ENCODE measurements at regions not wholly inside any gene's neighbourhood (a gene's known extent, or its start where the extent isn't known, plus 50 kb on each side); places are given as distances from the start of the nearest gene placed in this dataset.
"Not testable (repeated sequence)": the region's sequence is repeated elsewhere in the genome, so short reads cannot be mapped to it uniquely, and the experiment has no call there.

DNA sequence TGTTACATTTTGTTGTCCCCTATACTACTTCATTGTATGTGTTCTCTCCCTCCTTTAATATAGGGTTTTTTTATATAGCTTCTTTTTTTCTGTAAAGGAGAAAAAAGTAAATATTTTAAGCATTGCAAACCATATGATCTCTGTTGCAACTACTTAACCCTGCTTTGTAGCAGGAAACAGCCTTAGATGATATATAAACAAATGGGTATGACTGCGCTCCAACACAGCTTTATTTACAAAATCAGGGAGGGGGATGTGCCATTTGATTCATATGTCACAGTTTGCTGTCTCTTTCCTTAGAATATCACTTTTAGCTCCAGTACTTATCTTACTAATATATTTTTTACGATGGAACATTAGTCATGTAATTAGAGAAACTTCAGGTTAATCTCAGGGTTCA, 155.2 kb upstream of the GNAI1 start:
- Histone ChIP-seq H3K36me3 (no peaks in the 10 kb centered on the region), H3K27me3 (no peaks in the 10 kb centered on the region), H3K4me3 (no peak overlapping the region), H3K9me3 (peaks cover 0 to 6% (median 0%) of the 10 kb centered on the region in 4 donors), H3K27ac (no peak overlapping the region), H3K4me1 (no peaks in the 10 kb centered on the region)
- intact Hi-C loops (cut with DNase I; ENCODE audit: low total_unique reads), result no loop called here
- 53 to 73% (median 66%) methylated on average over 2 of the region's 2 CpGs for WGBS, 5 donors
- DNase-seq, result no peak
- no peak for TF ChIP-seq POLR2A (IDR thresholded peaks at IDR 0.05)
- TF ChIP-seq POLR2AphosphoS5 (IDR thresholded peaks at IDR 0.05), result no peak
- no peak for TF ChIP-seq EP300 (IDR thresholded peaks at IDR 0.05)
- TF ChIP-seq CTCF (IDR thresholded peaks at IDR 0.05), result no peak

DNA sequence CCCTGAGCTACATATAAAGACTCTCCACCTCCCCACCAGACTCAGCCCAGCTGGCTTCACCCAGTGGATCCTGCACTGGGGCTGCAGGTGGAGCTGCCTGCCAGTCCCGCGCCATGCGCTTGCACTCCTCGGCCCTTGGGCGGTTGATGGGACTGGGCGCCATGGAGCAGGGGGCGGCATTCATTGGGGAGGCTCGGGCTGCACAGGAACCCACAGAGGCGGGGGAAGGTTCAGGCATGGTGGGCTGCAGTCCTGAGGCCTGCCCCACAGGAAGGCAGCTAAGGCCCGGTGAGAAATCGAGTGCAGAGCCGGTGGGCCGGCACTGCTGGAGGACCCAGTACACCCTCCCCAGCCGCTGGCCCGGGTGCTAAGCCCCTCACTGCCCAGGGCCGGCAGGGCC, 157.2 kb upstream of the GNAI1 start:
- 92 to 99% (median 98%) methylated on average over 9 to 16 of the region's 16 CpGs for WGBS, 5 donors
- Histone ChIP-seq H3K4me3 (no peak overlapping the region), H3K9me3 (peaks cover 0 to 6% (median 0%) of the 10 kb centered on the region in 4 donors), H3K27me3 (no peaks in the 10 kb centered on the region), H3K4me1 (no peaks in the 10 kb centered on the region), H3K27ac (no peak overlapping the region), H3K36me3 (no peaks in the 10 kb centered on the region)
- DNase-seq, result no peak
- intact Hi-C loops (cut with DNase I; ENCODE audit: low total_unique reads), result no loop called here
- no peak for TF ChIP-seq POLR2A (IDR thresholded peaks at IDR 0.05)
- TF ChIP-seq POLR2AphosphoS5 (IDR thresholded peaks at IDR 0.05), result no peak
- TF ChIP-seq EP300 (IDR thresholded peaks at IDR 0.05), result no peak

- 36 to 68% (median 49%) methylated on average over 3 to 5 of the region's 5 CpGs for whole genome bisulfite sequencing, 5 donors
- intact Hi-C loops (cut with DNase I; ENCODE audit: low total_unique reads); H3K4me1 ChIP-seq: not testable (repeated sequence)
Measured at GRCh38 chr7:79976711-79977020, 158.0 kb upstream of the GNAI1 start.

GRCh38 chr7:79975986-79976710, 158.5 kb upstream of the GNAI1 start:
- 88 to 93% (median 91%) methylated on average over 26 of the region's 26 CpGs for WGBS, 5 donors
- H3K36me3 ChIP-seq; H3K27ac ChIP-seq; H3K4me1 ChIP-seq; H3K27me3 ChIP-seq; H3K9me3 ChIP-seq; DNase-seq; intact Hi-C loops (cut with DNase I; ENCODE audit: low total_unique reads); H3K4me3 ChIP-seq: not testable (repeated sequence)

More at GRCh38 chr7:79976711-79977020, 158.0 kb upstream of the GNAI1 start:
- not testable (repeated sequence) for DNase-seq, H3K27me3 ChIP-seq, H3K4me3 ChIP-seq, H3K9me3 ChIP-seq, H3K36me3 ChIP-seq, H3K27ac ChIP-seq

DNA sequence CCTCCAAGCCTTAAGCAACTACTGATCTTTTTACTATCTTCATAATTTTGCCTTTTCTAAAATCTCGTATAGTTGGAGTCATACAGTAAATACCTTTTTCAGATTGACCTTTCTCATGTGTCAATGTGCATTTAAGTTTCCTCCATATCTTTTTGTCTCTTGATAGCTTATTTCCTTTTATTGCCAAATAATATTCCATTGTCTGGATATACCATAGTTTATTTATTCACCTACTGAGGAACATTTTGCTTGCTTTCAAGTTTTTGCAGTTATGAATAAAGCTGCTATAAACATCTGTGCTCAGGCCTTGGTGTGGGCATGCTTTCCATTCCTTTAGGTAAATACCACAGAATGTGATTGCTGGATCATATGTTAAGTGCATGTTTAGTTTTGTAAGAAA, 161.2 kb upstream of the GNAI1 start:
- intact Hi-C loops (cut with DNase I; ENCODE audit: low total_unique reads), result no loop called here
- no peaks in the 10 kb centered on the region for H3K27me3 ChIP-seq
- DNase-seq, result no peak
- no peak overlapping the region for H3K27ac ChIP-seq
- no peaks in the 10 kb centered on the region for H3K4me1 ChIP-seq
- 80 to 86% (median 82%) methylated on average over 1 of the region's 1 CpG for WGBS, 5 donors
- no peaks in the 10 kb centered on the region for H3K36me3 ChIP-seq
- peaks cover 0 to 6% (median 0%) of the 10 kb centered on the region in 4 donors for H3K9me3 ChIP-seq
- no peak overlapping the region for H3K4me3 ChIP-seq
- no peak for TF ChIP-seq CTCF (IDR thresholded peaks at IDR 0.05)
- no peak for TF ChIP-seq POLR2AphosphoS5 (IDR thresholded peaks at IDR 0.05)
- no peak for TF ChIP-seq EP300 (IDR thresholded peaks at IDR 0.05)

DNA sequence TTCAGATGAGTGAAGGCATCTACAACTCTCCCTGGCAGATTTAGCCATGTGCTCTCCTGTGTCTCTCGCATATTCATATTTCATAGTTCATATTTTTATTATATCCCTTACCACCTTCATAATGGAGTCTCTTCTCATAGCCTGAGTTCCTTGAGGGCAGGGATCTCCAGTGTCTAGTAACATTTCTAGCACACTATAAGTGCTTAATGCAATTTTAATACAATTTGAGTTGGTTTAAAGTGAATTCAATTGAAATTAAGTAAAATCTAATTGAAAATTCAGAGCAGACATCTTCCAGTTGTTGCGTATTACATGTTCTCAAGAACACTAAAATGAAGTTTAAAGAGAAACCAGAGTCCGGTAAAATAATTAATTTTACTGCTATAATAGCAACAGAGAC, 163.6 kb upstream of the GNAI1 start:
- intact Hi-C loops (cut with DNase I; ENCODE audit: low total_unique reads), result no loop called here
- 88 to 96% (median 93%) methylated on average over 3 of the region's 3 CpGs for WGBS, 5 donors
- H3K27me3 ChIP-seq, result no peaks in the 10 kb centered on the region

More for the DNA sequence above, 163.6 kb upstream of the GNAI1 start:
- Histone ChIP-seq H3K36me3 (no peaks in the 10 kb centered on the region), H3K4me3 (no peak overlapping the region), H3K4me1 (no peaks in the 10 kb centered on the region), H3K9me3 (no peaks in the 10 kb centered on the region), H3K27ac (no peak overlapping the region)
- DNase-seq, result no peak
- TF ChIP-seq POLR2A (IDR thresholded peaks at IDR 0.05) (no peak), EP300 (IDR thresholded peaks at IDR 0.05) (no peak), CTCF (IDR thresholded peaks at IDR 0.05) (no peak), POLR2AphosphoS5 (IDR thresholded peaks at IDR 0.05) (no peak)

All from stomach (tissue), 8 donors.